Activated T-helper 9 cell treated with anti-CD3 and anti-CD28 coated beads, Interleukin-2, amount 50 U/mL, for 16 hours (primary cell): ENCODE measurements at regions not wholly inside any gene's neighbourhood (a gene's known extent, or its start where the extent isn't known, plus 50 kb on each side); places are given as distances from the start of the nearest gene placed in this dataset.
"Not testable (repeated sequence)": the region's sequence is repeated elsewhere in the genome, so short reads cannot be mapped to it uniquely, and the experiment has no call there.

Experiments
- DNase-seq: peaks from one replicate; pipeline ENCODE4 v3.0.0-alpha.2; 2020; ENCODE audit warnings: low read depth

- no peak for DNase-seq
Measured at GRCh38 chr13:87736849-87737385, 65.7 kb downstream of the SLITRK5 start.

GRCh38 chr13:87754097-87754496, 82.9 kb downstream of the SLITRK5 start:
- DNase-seq, result no peak

DNA sequence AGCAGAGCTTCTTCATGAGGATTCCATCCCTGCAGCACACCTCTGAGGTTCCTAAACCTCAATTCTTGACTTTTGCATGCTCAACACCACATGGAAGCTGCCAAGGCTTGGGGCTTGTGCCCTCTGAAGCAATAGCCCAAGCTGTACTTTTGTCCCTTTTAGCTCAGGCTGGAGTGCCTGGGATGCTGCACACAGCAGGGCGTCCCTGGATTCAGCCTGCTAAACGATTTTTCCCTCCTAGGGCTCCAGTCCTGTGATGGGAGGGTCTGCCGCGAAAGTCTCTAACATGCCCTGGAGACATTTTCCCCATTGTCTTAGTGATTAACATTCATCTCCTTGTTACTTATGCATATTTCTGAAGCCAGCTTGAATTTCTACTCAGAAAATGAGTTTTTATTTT, 98.3 kb downstream of the SLITRK5 start:
- no peak for DNase-seq

- DNase-seq, result no peak
Measured at GRCh38 chr13:87777387-87777786, 106.2 kb downstream of the SLITRK5 start.

GRCh38 chr13:87778128-87778527, 107.0 kb downstream of the SLITRK5 start:
- DNase-seq, result no peak

DNA sequence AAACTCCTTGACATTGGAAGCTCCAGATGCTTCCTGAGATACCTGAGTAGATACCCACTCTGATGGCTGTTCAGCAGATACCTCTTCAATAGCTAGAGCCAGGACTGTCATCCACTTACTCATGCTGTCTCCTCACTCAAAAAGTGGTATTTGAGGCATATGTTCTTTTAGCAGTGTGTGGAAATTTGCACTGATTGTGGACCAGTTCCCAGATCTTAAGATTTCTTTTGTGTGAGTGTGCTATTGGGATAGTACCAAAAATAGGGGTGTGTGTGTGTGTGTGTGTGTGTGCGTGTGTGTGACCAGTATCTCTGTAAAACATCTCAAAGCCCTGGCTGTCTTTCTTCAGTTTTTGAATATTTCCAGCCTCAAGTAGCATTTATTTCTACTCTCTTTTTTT, 108.3 kb downstream of the SLITRK5 start:
- DNase-seq, result no peak

DNA sequence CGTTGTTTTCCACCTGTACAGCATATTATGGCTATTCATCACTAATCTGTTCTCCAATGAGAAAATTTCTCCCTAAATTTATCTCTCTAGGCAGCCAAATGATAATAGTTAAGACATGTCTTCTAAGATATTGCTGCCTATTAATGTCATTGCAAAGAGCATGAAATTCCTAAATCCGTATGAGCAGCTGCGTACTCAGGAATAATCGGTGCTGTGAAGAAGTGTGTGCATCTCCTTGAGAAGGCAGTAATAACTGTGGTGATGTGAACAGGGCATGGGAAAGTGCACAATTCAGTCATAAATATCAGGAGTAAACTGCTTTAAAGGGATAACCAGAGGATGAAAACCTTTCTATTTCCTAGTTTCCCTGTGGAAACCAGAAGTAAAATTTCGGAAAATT, 112.2 kb downstream of the SLITRK5 start:
- no peak for DNase-seq

- no peak for DNase-seq
Measured at GRCh38 chr13:87788363-87788762, 117.2 kb downstream of the SLITRK5 start.

DNA sequence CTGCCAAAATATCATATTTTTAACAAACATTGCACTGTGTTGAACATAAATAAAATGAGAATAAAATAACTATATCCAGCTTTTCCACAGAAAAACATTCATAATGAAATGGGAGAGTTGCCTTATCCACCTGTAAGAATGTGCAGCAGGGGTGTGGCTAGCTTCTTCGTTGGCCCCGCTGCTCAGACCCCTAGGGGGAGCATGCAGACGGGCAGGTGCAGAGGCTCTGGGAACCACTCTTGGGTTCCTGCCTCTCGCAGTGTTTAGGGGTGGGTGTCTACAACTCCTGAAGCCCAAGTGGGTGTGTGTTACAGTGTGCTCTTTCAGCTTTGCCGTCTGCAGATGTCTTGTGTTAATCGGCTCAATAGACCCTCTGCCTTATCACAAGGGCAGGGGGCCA, 121.7 kb downstream of the SLITRK5 start:
- DNase-seq, result no peak

- DNase-seq, result no peak
Measured at GRCh38 chr13:87798536-87798935, 127.4 kb downstream of the SLITRK5 start.

- DNase-seq, result no peak
Measured at GRCh38 chr13:87810391-87810801, 139.2 kb downstream of the SLITRK5 start.

DNA sequence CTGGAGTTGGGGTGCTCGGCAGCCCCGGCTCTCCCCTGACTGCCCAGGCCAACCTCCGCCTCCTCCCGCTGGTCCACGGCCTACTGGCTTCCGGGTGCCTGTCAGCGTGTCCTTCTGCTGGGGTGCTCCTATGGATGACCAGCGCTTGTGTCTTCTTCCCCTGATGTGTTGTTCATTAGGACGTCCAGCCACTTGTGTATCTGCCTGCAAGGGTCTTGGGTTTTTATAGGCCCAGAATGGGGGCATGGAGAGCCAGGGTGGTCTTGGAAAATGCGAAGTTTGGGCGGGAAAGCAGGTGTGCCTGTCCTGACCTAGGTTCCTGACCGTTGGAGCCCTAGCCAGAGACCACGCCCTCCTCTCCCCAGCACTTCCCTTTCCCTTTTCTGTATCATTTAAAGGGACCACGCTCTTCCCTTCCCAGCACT, 139.8 kb downstream of the SLITRK5 start:
- no peak for DNase-seq

DNA sequence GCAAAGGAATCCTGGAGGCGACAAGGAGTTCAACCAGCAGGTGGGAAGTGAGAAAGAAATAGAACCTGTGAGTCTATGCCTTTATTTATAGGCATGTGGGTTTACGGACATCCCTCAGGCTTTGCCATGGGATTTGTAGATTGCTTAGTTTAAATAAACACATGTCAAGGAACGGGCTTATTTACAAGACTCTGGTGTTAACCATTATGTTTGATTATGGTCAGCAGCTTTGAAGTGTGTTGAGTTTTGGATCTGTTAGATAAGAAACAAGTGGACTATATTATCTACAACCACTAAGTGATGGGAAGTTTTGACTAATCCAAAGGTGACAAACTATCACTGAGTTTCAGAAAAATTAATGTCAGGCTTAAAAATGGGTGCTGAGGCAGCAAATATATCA, 143.2 kb downstream of the SLITRK5 start:
- no peak for DNase-seq

- no peak for DNase-seq
Measured at GRCh38 chr13:87820241-87820640, 149.1 kb downstream of the SLITRK5 start.

DNA sequence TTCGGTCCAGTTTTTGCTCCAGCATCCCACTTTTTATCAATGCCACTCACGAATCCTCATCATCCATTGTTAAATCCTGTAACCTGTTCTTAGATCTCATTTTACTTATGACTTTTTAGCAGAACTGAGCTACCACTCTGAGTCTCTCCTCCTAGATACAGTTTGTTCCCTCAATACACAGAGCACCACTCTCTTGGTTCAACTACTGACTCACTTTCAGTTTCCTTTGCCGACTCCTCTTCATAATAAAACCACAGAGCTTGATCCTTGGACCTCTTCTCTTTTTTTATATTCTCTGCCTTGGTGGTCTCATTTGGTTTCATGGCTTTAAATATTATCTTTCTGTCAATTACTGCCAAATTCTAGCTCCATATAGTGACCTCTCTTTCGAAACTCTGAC, 150.3 kb downstream of the SLITRK5 start:
- DNase-seq, result no peak

DNA sequence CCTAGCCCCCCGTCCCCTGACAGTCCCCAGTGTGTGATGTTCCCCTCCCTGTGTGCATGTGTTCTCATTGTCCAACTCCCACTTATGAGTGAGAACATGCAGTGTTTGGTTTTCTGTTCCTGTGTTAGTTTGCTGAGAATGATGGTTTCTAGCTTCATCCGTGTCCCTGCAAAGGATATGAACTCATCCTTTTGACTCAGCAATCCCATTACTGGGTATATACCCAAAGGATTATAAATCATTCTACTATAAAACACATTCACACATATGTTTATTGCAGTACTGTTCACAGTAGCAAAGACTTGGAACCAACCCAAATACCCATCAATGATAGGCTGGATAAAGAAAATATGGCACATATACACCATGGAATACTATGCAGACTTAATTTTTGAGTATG, 155.1 kb downstream of the SLITRK5 start:
- DNase-seq, result not testable (repeated sequence)

- DNase-seq, result no peak
Measured at GRCh38 chr13:87827479-87827878, 156.3 kb downstream of the SLITRK5 start.

DNA sequence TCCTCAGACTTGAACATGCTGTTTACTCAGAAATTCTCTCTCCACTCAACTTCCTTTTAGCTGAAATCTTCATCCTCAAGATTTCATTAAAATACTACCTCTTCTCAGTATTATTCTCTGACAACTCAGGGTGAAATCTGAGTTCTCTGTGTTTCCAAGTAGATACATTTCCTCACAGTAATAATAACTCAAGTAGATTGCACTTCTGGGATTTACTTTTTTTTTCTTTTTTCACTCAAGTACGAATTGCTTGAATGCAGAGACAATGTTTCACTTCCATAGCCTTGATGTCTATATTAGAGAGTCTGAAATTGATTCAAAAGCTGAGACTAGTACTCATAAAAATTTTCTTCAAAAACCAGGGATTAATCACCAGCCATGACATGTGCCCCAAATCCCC, 166.4 kb downstream of the SLITRK5 start:
- no peak for DNase-seq

- DNase-seq, result no peak
Measured at GRCh38 chr13:87837946-87838345, 166.8 kb downstream of the SLITRK5 start.

DNA sequence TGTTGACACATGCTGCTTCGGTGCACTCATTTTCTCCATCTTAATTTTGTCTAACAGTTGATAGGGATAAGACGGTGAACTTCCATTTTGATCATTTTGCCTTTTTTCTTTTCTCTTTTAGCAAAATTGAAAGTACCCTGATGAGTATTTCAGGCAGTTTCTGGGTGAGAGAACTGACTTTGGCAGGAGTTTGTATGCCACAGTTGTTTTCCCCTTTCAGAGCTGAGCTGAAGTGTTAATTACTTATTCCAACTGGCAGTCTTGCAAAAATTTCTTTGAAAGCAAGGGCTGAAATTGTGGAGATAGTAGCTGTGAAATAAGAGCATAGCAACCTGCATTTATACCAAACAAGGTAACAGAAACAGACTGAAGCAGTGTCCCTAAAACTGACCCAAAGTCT, 180.2 kb downstream of the SLITRK5 start:
- DNase-seq, result no peak

DNA sequence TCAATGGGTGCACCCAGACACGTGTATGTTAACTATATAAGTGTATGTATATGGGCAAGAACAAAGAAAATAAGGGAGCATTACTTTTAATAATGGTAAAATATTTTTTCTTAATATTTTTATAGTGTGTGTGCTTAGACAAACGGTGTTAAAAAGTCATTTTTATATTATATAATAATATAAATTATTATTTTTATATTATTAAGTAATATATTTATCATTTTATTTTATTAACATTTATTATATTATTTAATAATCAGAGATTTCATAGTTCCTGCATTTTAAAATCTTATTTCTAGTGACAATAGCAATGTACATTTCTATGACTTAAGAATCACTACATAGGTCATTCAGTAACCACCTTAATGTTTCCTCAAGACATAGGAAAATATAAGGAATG, 184.4 kb downstream of the SLITRK5 start:
- no peak for DNase-seq

GRCh38 chr13:87859261-87859660, 188.1 kb downstream of the SLITRK5 start:
- DNase-seq, result no peak

GRCh38 chr13:87867426-87867825, 196.3 kb downstream of the SLITRK5 start:
- DNase-seq, result no peak

DNA sequence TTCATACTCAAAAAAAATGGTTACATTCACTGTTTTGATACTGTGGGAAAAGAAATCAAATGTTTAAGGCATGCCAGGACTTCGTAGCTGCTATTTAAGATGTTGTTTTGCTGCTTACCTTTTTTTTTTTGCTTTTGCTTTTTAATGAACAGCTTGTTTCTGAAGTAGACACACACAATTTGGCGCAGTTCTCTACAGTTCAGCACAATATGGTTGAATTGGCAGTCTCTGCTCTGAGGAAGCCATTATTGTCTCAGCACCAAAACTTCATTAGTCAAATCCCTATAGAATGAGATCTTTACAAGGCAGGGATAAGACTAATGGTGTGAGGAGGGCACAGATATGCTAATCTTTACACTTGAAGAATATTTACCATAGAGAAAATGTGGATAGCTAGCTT, 197.6 kb downstream of the SLITRK5 start:
- DNase-seq, result no peak

DNA sequence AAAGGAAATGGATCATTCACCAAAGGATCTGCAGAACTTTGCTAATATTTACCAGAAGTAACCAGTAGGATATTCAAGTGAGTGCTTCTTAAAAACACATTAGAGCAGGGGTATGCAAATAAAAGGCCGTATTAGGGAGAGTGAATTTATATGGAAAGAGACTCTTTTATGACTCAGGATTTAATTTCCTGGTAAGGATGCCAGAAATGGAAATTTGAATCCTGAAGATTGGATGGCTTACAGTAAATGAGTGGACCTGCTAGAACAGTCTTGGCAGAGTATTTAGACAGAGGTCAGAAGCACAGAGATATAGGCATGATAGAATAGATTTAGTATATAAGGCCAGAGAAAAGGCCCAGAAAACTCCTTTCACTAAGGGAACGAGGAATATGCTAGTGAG, 201.6 kb downstream of the SLITRK5 start:
- no peak for DNase-seq
